GM18858 (cell line): ENCODE measurements at regions not wholly inside any gene's neighbourhood (a gene's known extent, or its start where the extent isn't known, plus 50 kb on each side); places are given as distances from the start of the nearest gene placed in this dataset.
"Not testable (repeated sequence)": the region's sequence is repeated elsewhere in the genome, so short reads cannot be mapped to it uniquely, and the experiment has no call there.

Experiments used
- ATAC-seq: cut with Tn5 transposase; IDR thresholded peaks from one replicate; pipeline ENCODE4 v1.9.1; 2021; ENCODE audit not compliant: unreplicated experiment

- no peak for ATAC-seq
These were observed 163.9 kb upstream of the NT5E start for GRCh38 chr6:85285934-85286333.

- ATAC-seq: no peak
These were observed 164.8 kb upstream of the NT5E start for GRCh38 chr6:85285114-85285513.

- ATAC-seq: no peak
These were observed 166.4 kb upstream of the NT5E start for GRCh38 chr6:85283436-85283835.

GRCh38 chr6:85278466-85279035 is 171.3 kb upstream of the NT5E start:
- no peak for ATAC-seq

GRCh38 chr6:85276026-85276425 is 173.9 kb upstream of the NT5E start:
- ATAC-seq: not testable (repeated sequence)

GRCh38 chr6:85275338-85275985 is 174.4 kb upstream of the NT5E start:
- no peak for ATAC-seq

- ATAC-seq: no peak
These were observed 176.0 kb upstream of the NT5E start for GRCh38 chr6:85273870-85274269.

- ATAC-seq: no peak
These were observed 176.8 kb upstream of the NT5E start for GRCh38 chr6:85273046-85273445.

- no peak for ATAC-seq
These were observed 177.3 kb upstream of the NT5E start for GRCh38 chr6:85272592-85272991.

- ATAC-seq: no peak
These were observed 187.3 kb upstream of the NT5E start for GRCh38 chr6:85262621-85263020.

GRCh38 chr6:85261271-85261670 is 188.6 kb upstream of the NT5E start:
- ATAC-seq: no peak

GRCh38 chr6:85255661-85256060 is 194.2 kb upstream of the NT5E start:
- ATAC-seq: no peak

GRCh38 chr6:85252552-85252951 is 197.3 kb upstream of the NT5E start:
- no peak for ATAC-seq

- no peak for ATAC-seq
These were observed 197.8 kb upstream of the NT5E start for GRCh38 chr6:85252085-85252484.

GRCh38 chr6:85251300-85251699 is 198.6 kb upstream of the NT5E start:
- ATAC-seq: no peak

GRCh38 chr6:85250586-85251220 is 199.2 kb upstream of the NT5E start:
- ATAC-seq: no peak

- ATAC-seq: no peak
These were observed 204.9 kb upstream of the NT5E start for GRCh38 chr6:85245004-85245403.

- no peak for ATAC-seq
These were observed 208.3 kb upstream of the NT5E start for GRCh38 chr6:85241498-85242052.

GRCh38 chr6:85240787-85241385 is 209.0 kb upstream of the NT5E start:
- ATAC-seq: no peak

- ATAC-seq: no peak
These were observed 212.4 kb upstream of the NT5E start for GRCh38 chr6:85237478-85237877.

GRCh38 chr6:85236636-85237035 is 213.2 kb upstream of the NT5E start:
- no peak for ATAC-seq

- ATAC-seq: not testable (repeated sequence)
These were observed 222.5 kb upstream of the NT5E start for GRCh38 chr6:85227345-85227744.
